Tibial nerve (tissue), 4 donors: ENCODE measurements at regions not wholly inside any gene's neighbourhood (a gene's known extent, or its start where the extent isn't known, plus 50 kb on each side); places are given as distances from the start of the nearest gene placed in this dataset.
"Not testable (repeated sequence)": the region's sequence is repeated elsewhere in the genome, so short reads cannot be mapped to it uniquely, and the experiment has no call there.

Source experiments
- CTCF ChIP-seq, 5 experiments: fragments of 200-600 bp in 3 of 5; fragments of 450-650 bp in 2 of 5; sonication (generic) in 3 of 5; IDR thresholded peaks; one replicate each; pipeline ENCODE4 v1.5.1; 2016 to 2019; ENCODE audit warnings: antibody characterized with exemption in 5 of 5, mild to moderate bottlenecking in 3 of 5, moderate library complexity in 2 of 5
- EP300 ChIP-seq, 2 donors: sonication (generic); formaldehyde crosslinking; IDR thresholded peaks; one replicate each; pipeline ENCODE4 v1.6.1; 2017; ENCODE audit warnings: antibody characterized with exemption in 2 of 2, mild to moderate bottlenecking in 1 of 2
- POLR2A ChIP-seq, 2 donors: fragments of 450-650 bp; IDR thresholded peaks; one replicate each; pipeline ENCODE4 v1.6.1; 2017; ENCODE audit warnings: antibody characterized with exemption in 2 of 2, mild to moderate bottlenecking in 2 of 2, moderate library complexity in 2 of 2

DNA sequence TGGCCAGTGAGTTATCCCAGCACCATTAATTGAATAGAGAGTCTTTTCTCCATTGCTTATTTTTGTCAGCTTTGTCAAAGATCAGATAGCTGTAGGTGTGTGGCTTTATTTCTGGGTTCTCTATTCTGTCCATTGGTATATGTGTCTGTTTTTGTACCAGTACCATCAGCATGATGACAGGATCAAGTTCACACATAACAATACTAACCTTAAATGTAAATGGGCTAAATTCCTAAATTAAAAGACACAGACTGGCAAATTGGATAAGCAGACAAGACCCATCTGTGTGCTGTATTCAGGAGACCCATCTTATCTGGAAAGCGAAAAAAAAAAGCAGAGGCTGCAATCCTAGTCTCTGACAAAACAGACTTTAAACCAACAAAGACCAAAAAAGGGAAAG lies 154.8 kb downstream of the ABHD5 start:
- not testable (repeated sequence) for TF ChIP-seq CTCF, EP300, POLR2A (IDR thresholded peaks at IDR 0.05)
